HG03025 (cell line): ENCODE measurements at regions not wholly inside any gene's neighbourhood (a gene's known extent, or its start where the extent isn't known, plus 50 kb on each side); places are given as distances from the start of the nearest gene placed in this dataset.
A peak's percentile ranks its signal among the peaks of the same experiment; 100 is the strongest.

Experiments used
- ATAC-seq: cut with Tn5 transposase; IDR thresholded peaks from one replicate; pipeline ENCODE4 v1.9.1; 2021; ENCODE audit warnings: mild to moderate bottlenecking, moderate library complexity; ENCODE audit not compliant: unreplicated experiment, low FRiP score

DNA sequence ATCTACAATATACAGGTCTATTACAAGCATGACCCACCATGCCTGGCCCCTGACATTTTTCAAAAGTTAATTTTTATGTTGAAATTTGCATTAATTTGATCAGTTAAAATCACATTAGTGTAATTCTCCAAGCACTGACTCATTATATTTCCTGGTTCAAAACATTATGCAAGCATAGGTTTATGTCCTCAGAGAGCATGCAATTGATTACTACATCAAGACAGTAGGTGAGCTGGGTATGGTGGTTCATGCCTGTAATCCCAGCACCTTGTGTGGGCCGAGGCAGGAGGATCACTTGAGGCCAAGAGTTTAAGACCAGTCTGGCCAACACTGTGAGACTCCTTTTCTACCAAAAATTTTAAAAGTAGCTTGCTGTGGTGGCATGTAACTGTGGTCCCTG is 248.8 kb upstream of the KLHL1 start:
- ATAC-seq: no peak

DNA sequence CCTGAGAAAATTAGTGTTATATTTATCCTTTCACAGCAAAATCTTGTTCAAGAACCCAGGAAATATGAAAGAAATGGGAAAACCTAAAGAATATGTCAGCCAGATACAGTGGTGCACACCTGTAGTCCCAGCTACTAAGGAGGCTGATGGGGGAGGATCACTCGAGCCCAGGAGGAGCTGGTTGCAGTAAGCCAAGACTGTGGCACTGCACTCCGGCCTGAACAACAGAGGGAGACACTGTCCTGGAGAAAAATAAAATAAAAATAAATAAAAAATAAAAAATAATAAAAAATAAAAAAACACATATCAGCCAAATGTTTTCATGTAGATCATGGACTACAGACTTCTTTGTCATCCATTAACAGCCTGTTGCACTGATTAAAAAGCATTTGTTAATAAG is 244.8 kb upstream of the KLHL1 start:
- no peak for ATAC-seq

DNA sequence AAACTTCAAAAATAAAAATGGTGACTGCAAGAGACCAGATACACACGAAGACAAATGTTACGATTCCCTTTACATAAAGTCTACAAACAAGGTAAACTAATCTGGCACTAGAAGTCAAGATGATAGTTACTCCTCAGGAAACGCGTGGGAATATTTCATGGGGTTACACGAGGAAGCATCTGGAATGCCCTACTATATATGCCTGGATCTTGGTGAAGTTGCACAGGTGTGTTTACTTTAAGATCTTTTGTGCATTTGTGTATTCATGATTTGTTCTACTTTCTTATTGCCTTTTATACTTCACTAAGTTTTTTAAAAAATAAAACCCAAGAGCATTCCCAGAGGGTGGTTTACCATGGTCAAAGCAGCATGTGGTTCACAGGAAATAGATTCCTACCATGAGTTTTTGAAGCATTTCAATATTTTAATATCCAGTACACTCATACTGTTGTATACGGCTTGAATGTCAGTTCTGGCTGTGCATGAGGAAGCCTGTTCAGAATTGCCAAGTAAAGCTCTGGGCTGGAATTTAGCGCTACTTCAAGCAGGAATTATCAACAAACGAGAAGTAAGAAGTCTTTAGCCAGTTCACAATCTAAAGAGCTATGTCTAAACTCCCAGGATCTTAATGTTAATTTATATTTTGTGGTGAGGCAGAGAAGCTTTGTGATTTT is 239.8 kb upstream of the KLHL1 start:
- no peak for ATAC-seq

DNA sequence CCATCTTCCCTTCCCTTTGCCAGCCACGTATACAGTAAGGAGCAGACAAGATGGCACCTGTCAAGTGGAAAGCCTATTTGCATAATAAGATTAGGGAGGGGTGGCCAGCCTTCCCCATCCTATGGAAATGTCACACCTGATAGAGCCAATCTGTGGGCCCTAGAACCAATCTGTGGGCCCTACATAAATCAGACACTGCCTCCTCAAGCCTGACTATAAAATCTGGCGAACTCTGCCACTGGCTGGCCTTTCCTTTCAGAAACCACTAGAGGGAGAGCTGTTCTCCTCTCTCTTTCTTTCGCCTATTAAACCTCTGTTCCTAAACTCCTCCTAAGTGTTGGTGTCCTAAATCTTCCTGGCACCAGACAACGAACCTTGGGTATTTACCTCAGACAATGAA is 231.5 kb upstream of the KLHL1 start:
- ATAC-seq: peak; percentile 49

DNA sequence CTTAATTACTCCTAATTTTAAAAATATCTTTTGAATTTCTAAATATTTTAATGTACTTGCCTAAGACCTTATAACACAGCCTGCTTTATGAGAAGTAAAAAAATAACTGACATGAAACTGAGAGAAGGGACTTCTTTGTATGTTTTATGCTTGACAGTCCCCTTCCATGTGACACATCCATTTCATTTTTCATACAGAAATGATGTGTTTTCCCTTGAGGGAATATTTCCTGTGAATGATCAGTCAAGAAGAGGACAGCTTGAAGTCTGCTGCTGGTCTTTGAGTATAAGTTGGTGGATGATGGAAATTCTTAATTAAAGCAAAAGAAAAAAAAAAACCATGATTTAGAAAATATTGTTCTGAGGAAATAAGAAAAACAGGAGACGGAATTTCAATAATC is 230.4 kb upstream of the KLHL1 start:
- ATAC-seq: no peak

DNA sequence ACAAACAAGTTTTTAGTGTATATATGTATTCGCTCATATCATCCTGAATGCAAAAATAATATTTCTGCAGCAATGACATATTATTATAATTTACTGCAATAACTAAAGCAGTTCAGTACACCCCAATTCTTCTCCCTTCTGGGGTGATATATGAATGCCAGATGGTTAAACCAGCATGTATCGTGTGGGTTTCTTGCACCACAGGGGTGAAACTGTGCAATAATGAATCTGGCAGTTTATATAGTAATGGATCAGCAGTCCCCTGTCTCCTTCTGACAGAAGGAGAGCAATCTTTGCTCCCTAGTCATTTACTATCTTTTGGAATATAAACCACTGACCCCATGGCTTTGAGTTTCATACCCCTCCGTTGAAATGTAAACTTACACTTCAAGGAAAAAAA is 228.6 kb upstream of the KLHL1 start:
- no peak for ATAC-seq

DNA sequence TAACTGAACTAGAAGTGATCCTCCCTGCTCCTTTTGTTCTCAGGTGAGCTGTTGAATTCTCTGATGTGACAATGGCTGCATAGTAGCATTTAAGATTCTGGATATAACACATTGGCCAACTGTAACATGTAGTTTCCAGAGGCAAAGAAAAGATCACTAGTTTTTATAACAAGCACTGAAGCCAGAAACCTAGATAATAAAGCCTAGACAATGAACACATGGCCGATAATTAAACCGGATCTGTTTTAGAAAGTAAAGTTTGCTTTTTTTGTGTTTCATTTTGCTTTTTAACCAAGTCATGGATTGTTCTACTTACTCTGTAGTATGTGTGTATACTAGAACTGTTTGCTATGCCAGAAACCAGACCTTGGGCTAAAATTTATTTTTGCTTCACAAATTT is 225.5 kb upstream of the KLHL1 start:
- no peak for ATAC-seq

DNA sequence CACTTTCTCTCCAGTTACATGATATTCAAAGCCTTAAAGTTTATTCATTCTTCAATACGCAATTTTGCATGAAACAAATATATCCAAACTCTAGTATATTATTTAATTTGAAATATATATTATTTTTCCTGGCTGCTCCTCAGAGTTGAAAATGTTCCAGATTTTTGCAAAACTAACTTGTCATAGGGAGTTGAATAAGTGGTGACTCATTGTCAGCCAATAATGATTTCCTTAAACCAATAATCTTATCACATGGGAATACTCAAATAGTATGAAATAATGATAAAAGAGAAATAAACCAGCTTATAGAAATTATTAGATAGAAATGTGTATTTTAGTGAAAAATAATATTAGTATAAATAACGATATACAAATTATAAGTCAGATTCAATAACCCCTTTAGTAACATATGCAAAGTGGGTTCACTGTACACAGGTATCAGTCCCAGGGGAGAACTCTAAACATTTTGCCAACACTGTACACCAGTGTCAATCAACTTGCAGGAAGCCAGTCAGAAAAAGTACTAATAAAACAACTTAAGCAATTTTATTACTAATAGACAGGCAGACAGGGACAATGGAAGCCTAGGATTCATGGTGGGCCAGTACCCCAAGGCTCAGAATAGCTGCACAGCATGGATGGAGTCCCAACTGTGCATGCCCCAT is 222.6 kb upstream of the KLHL1 start:
- ATAC-seq: no peak

DNA sequence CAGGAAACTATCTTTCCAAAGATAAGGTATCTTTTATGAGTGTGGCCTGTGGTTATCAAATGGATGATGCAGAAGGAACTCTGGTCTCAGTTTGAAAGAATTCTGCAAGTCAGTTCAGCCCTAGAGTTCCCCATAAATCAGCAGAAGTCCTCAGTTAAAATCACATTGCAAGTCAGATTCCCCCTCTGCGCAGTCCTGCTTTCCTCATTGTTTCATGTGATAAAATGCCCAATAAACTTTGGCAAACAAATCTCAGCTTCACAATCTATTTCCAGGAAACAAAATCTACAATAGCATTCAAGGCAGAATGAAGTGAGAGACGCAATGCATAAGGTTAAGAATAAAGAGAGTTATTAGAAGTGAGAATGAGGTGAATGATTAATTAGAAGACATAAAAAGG is 216.3 kb upstream of the KLHL1 start:
- no peak for ATAC-seq

DNA sequence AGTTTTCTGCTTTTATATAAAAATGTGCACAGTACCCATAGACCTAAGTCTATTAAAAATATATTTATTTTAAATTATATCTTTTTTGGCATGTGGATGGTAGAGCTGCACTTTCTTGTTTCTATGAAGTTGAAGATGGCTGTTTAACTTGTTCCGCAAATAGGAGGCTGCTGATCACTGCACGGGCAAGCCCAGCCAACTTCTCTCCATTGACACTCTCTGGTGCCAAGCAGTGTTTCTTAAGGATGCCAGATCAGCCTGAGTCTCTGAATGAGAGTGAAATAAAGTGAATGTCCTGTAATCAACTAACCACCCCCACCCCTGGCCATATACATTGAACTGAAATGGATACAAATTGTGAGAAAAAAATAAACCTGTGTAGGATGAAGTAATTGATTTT is 202.9 kb upstream of the KLHL1 start:
- ATAC-seq: no peak

DNA sequence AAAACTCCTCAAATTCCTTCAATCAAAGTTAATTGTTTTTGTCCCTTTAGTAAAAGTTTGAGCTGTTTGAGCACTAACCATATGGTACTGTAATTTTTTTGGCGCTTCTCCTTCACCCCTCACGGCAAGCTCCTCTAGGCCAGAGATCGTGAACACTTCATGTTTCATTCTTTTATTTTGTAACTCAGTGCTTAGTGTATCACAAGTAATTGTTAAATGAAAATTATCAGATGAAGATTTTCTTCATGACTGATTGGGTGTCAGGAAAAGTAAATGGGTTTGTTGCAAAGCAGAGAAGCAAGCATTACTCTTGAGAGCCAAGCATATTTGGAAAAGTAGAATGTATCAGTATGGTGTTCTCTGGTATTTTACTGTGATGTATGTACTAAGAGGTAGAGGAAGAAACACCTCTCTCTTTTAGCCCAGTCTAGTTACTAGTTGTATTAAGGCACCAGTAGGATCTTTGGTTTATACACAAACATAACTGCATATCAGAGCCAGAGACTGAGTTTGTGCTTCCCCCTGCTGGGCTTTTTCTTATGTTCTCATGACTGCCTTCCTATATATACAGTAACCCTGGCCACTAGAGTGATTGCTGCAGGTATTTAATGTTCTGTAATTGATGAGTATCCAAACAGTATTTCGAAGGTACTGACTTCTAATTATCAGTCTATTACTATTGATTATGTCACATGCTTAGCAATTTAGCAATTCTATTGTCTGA is 202.3 kb upstream of the KLHL1 start:
- no peak for ATAC-seq

DNA sequence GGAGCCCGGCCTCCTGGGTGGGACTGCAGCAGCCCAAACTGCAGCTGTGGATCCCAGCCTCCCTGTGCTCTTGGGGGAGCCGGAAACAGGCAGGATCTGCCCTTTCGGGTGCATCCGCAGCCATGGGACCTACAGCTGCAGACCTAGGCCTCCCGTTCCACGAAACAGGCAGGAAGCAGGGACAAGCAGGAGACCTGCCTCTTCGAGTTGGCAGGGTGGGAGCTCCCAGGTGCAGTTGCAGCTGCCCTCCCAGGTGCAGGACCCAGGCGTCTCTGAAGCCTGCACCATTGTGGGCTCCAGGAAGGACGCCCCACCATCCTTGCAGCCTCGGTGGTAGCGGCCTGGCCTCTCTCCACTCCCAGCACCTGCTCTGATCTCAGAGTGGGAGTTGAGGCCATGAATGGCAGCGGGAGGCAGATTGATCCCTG is 189.0 kb upstream of the KLHL1 start:
- no peak for ATAC-seq

DNA sequence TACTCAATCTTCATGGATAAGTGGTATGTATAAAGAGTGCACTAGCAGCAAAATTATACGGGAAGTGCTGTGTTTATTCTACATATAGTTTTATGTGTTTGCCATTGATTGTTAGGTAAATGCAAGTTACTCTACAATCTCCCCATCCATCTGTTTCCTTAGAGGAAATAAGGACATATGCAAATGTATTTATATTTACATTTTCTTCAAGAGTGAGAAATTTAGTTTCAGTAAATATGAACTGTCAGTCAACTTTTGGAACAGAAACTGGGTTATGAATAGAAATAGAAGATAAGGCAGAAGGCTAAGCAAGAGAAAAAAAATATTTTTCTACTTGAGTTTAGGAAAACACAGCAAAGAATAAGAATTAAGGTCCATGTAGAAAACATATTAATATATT is 176.1 kb upstream of the KLHL1 start:
- ATAC-seq: no peak

DNA sequence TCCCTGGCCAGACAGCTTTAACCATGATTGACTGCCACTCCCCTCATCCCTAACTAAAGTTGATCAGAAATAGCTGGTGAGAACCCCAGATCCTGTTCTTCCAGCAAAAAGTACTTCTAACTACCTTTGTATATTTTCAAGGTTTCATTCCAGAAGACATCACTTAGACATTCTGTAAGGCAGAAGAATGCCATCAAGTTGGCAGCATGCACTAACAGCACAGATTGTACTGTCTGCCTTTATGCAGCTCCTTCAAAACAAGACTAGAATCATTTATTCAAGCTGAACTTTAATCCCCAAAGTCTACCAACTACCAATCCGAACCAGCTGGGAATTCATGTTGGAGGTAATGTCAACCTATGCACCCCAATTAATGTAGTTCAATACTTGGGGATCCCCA is 167.6 kb upstream of the KLHL1 start:
- ATAC-seq: no peak

DNA sequence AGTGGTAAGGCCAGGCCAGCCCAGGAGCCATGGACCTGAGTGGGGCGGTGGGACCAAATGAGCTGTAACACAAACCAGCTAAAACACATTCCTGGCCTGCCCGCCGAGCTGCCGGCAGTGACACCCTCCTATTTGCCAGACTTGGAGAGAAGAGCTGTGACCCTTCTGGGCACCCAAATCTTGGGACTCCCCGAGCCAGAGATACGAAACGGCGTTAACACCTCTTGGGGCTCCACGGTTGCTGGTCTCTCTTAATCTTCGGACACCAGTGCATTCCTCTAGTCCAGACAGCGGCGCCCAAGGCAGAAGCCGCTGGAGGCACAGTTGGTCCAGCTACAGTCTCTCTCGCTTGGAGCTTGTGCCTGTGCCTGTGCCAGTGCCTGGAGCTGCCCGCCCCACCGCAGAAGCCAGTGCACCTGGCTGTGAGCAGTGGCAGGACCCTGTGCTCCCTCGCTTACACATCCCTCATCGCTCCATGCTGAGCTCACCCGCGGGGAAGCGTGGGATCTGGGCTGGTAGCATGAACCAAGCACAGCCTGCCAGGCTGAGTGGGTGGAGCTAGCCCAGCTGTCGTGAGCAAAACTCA is 147.2 kb upstream of the KLHL1 start:
- ATAC-seq: no peak

DNA sequence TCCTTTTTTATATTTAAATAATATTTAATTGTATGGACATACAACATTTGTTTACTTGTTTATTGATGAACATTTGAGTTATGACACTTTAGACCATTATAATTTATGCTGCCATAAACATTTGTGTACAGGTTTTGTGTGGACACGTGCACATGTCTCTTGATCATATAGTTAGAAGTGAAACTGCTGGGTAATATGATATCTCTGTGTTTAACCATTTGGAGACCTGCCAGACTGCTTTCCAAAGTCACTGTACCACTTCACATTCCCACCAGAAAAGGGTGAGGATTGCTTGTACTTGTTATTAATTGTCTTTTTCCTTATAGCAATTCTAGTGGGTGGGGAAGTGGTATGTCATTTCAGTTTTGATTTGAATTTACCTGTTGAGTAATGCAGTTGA is 145.6 kb upstream of the KLHL1 start:
- no peak for ATAC-seq

DNA sequence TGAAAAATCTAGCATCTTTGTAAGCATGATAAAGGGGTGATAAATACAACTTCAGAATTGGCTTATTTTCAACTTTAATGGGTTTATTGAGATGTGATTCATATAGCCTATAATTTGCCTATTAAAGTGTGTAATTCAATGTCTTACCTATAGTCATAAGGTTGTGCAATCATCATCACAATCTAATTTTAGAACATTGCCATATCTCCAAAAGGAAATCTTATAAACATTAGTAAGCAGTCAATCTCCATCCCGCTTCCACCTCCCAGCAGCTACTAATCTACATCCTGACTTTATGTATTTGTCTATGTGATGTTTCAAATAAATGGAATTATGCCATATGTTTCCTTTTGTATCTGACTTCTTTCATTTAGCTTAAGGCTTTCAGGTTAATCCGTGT is 145.2 kb upstream of the KLHL1 start:
- no peak for ATAC-seq

DNA sequence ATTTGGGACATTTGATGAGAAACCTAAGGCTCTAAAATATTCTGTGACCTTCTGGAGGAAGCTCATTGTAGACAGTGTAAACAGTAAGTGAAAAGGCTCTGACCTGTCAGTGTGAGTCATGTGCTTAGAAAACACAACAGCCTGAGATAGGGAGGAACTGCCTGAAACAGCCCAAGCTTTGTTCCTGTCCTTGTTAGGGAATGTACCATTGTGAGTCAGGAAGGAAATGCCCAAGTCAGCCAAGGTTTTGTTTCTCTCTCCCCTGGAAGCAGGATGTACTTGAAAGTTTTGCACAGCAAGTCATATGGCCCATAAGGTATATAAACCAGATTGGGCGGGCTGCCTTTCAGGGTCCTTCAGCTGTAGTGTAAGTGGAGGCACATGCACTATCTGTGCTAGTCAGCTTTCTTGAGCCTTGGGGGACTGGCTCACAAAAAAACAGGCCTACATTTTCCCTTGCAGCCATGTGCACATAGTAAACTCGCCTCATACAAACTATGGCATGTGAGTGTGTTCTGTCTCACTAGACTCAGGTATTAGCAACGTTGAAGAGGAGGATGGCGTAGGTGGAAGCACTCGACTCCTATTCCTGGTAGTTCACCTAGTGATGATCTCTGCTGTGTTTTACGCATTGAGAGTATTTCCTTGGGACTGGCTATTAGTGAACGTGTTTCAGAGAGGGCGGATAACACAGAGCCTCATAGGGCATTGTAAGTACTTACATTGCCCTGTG is 141.2 kb upstream of the KLHL1 start:
- ATAC-seq: no peak

DNA sequence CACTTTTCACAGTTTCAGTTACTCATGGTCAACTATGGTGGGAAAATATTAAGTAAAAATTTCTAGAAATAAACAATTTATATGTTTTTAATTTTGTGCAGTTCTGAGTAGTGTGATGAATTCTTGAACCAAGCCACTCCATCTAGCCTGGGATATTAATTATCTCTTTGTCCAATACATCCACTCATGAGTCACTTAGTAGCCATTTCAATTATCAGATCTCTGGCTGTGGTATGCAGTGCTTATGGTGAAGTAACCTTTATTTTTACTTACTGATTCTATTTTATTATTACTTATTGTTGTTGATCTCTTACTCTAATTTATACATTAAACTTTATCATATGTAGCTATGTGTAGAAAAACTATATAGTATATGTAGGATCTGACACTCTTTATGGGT is 128.9 kb upstream of the KLHL1 start:
- no peak for ATAC-seq

DNA sequence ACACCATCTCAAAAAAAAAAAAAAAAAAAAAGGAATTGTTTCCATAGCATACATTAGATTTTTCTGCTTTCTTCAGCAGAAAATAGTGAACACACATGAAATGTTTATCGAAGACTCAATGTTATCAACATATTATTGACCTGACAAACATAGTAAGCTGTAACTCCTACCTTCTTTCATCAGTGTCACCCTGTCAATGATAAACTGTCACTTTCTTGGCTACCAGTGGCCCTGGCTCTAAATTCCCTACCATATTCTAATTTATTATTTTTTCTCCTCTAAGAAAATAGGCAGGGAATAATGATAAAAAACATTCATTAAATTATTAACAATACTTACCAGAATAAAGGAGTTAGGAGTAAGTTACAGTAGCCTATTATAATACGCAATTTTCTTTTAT is 127.3 kb upstream of the KLHL1 start:
- ATAC-seq: no peak

DNA sequence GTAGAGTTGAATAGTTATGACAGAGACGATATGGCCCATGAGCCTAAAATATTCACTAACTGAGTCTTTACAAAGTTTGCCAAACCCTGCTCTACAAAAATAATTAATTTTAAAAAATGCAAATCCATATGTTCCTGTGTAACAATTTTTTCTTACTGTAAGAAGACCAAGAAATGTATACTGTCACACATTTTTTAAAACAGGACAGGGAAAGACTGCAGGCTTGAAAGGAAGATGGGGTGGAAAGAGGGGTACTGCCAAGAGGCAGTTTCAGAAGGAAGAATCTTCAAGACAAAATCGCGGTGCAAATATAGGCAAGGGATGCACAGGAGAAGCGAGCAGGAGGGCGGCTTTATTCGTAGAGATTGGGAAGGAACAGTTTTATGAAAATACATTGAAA is 115.7 kb upstream of the KLHL1 start:
- no peak for ATAC-seq
